ENCODE measurements at regions not wholly inside any gene's neighbourhood (a gene's known extent, or its start where the extent isn't known, plus 50 kb on each side); places are given as distances from the start of the nearest gene placed in this dataset.

GRCh38 chr5:162209005-162209605 lies 141.5 kb downstream of the GABRG2 start:
- 52 to 58% methylated on average over 5 of the region's 5 CpGs for WGBS, 2 experiments
- no peaks in the 10 kb centered on the region for H3K36me3 ChIP-seq (ENCODE audit: control insufficient read depth, insufficient read depth, low read length)
- no peaks in the 10 kb centered on the region for H3K9me3 ChIP-seq (ENCODE audit: control insufficient read depth, low read length)
- no peak overlapping the region for H3K4me3 ChIP-seq (ENCODE audit: insufficient read depth, low read depth, low read length)
- H3K27me3 ChIP-seq (ENCODE audit: control insufficient read depth, insufficient read depth, low read length, poor library complexity, severe bottlenecking): no peaks in the 10 kb centered on the region
- no peak overlapping the region for H3K27ac ChIP-seq (ENCODE audit: insufficient read depth, low read depth, low read length, poor library complexity, severe bottlenecking)
- no peaks in the 10 kb centered on the region for H3K4me1 ChIP-seq (ENCODE audit: control insufficient read depth, insufficient read depth, low read length)

DNA sequence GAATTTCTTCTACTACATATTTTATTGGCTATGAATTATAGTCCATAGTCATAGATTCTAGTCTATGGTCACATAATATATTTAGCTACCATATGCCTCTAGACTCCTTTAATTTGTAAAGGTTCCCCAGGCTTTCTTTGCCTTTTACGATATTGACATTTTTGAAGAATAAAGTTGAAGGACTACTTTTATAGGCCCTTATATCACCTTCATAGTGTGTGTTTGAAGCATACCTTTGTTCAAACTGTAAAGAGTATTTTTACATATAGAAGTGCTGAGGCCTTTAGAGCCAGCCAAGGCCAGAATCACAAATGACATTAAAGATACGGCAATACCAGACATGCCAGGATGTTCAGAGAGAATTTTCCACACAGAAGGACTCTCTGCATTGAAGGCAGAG lies 147.0 kb downstream of the GABRG2 start:
- Histone ChIP-seq H3K36me3 (ENCODE audit: control insufficient read depth, insufficient read depth, low read length) (no peaks in the 10 kb centered on the region), H3K4me3 (ENCODE audit: insufficient read depth, low read depth, low read length) (no peak overlapping the region), H3K4me1 (ENCODE audit: control insufficient read depth, insufficient read depth, low read length) (no peaks in the 10 kb centered on the region), H3K27ac (ENCODE audit: insufficient read depth, low read depth, low read length, poor library complexity, severe bottlenecking) (no peak overlapping the region), H3K9me3 (ENCODE audit: control insufficient read depth, low read length) (no peaks in the 10 kb centered on the region), H3K27me3 (ENCODE audit: control insufficient read depth, insufficient read depth, low read length, poor library complexity, severe bottlenecking) (no peaks in the 10 kb centered on the region)
- WGBS, 2 experiments: 87 to 94% methylated on average over 1 to 2 of the region's 2 CpGs

DNA sequence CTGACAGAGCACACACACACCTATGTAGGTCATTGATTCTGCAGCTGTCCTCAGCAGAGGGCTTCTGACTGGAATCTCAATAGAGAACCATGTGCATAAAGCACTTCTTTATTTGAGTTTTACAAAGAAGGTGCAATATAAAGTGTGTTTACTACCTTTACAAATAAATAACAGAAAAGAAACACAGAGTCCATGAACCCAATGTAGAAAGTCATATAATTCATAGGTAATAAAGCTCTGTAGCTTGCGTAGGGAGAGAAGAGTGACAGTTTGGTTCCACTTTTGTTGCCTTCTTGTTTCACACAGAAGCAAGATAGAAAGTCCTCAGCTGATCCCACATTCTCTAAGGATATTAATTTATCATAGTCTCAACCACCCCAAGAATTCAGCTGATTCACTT lies 149.5 kb downstream of the GABRG2 start:
- Histone ChIP-seq H3K27ac (ENCODE audit: insufficient read depth, low read depth, low read length, poor library complexity, severe bottlenecking) (no peak overlapping the region), H3K27me3 (ENCODE audit: control insufficient read depth, insufficient read depth, low read length, poor library complexity, severe bottlenecking) (no peaks in the 10 kb centered on the region), H3K36me3 (ENCODE audit: control insufficient read depth, insufficient read depth, low read length) (no peaks in the 10 kb centered on the region), H3K4me3 (ENCODE audit: insufficient read depth, low read depth, low read length) (no peak overlapping the region), H3K9me3 (ENCODE audit: control insufficient read depth, low read length) (no peaks in the 10 kb centered on the region), H3K4me1 (ENCODE audit: control insufficient read depth, insufficient read depth, low read length) (no peaks in the 10 kb centered on the region)
- 100% methylated on average over 1 of the region's 1 CpG for WGBS, 2 experiments

DNA sequence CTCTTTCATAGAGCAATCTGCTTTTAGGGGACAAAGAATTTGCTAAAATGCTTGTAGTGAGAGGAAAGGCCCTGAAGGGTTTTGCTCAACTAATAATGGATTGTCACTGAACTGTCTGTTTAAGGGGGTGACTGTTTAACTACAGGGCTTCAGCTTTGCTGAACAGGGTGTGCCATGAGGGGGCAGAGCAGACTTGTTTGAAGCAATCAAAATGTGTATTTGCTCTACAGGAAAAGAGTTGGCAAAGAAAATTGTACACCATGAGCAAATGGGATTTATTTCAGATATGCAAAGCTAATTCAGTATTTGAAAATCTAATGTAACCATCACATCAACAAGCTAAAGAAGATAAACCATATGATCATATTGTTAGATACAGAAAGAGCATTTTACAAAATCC lies 154.3 kb downstream of the GABRG2 start:
- no peaks in the 10 kb centered on the region for H3K4me1 ChIP-seq (ENCODE audit: control insufficient read depth, insufficient read depth, low read length)
- H3K27ac ChIP-seq (ENCODE audit: insufficient read depth, low read depth, low read length, poor library complexity, severe bottlenecking): no peak overlapping the region
- H3K9me3 ChIP-seq (ENCODE audit: control insufficient read depth, low read length): no peaks in the 10 kb centered on the region
- no peak overlapping the region for H3K4me3 ChIP-seq (ENCODE audit: insufficient read depth, low read depth, low read length)
- no peaks in the 10 kb centered on the region for H3K36me3 ChIP-seq (ENCODE audit: control insufficient read depth, insufficient read depth, low read length)
- H3K27me3 ChIP-seq (ENCODE audit: control insufficient read depth, insufficient read depth, low read length, poor library complexity, severe bottlenecking): no peaks in the 10 kb centered on the region

DNA sequence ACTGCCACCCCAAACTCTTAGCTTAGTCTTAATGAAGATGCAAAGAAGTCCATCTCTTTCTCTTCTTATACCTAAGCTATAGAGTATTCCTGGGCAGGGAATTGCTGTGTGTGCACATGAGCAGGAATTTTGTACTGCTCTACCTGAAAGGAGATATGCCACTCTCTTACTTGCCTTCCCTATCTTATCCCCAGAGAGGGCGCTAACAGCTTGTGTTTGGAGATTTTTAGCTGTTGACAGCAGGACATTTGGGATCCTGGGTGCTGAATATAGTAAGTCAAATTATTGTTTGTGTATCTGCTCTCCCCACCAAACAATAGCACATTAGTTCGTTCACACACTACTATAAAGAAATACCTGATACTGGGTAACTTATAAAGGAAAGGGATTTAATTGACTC lies 159.5 kb downstream of the GABRG2 start:
- no peaks in the 10 kb centered on the region for H3K4me1 ChIP-seq (ENCODE audit: control insufficient read depth, insufficient read depth, low read length)
- no peak overlapping the region for H3K4me3 ChIP-seq (ENCODE audit: insufficient read depth, low read depth, low read length)
- H3K27ac ChIP-seq (ENCODE audit: insufficient read depth, low read depth, low read length, poor library complexity, severe bottlenecking): no peak overlapping the region
- no peaks in the 10 kb centered on the region for H3K9me3 ChIP-seq (ENCODE audit: control insufficient read depth, low read length)
- WGBS, 2 experiments: 57% methylated on average over 1 of the region's 2 CpGs; no CpG with 5 or more reads in 1 of the 2 experiments
- no peaks in the 10 kb centered on the region for H3K27me3 ChIP-seq (ENCODE audit: control insufficient read depth, insufficient read depth, low read length, poor library complexity, severe bottlenecking)
- no peaks in the 10 kb centered on the region for H3K36me3 ChIP-seq (ENCODE audit: control insufficient read depth, insufficient read depth, low read length)

GRCh38 chr5:162230348-162230747 lies 162.8 kb downstream of the GABRG2 start:
- Histone ChIP-seq H3K27ac (ENCODE audit: insufficient read depth, low read depth, low read length, poor library complexity, severe bottlenecking) (no peak overlapping the region), H3K4me1 (ENCODE audit: control insufficient read depth, insufficient read depth, low read length) (no peaks in the 10 kb centered on the region), H3K4me3 (ENCODE audit: insufficient read depth, low read depth, low read length) (no peak overlapping the region), H3K9me3 (ENCODE audit: control insufficient read depth, low read length) (no peaks in the 10 kb centered on the region), H3K27me3 (ENCODE audit: control insufficient read depth, insufficient read depth, low read length, poor library complexity, severe bottlenecking) (no peaks in the 10 kb centered on the region), H3K36me3 (ENCODE audit: control insufficient read depth, insufficient read depth, low read length) (no peaks in the 10 kb centered on the region)
- WGBS, 2 experiments: 95% methylated on average over 2 to 3 of the region's 3 CpGs

DNA sequence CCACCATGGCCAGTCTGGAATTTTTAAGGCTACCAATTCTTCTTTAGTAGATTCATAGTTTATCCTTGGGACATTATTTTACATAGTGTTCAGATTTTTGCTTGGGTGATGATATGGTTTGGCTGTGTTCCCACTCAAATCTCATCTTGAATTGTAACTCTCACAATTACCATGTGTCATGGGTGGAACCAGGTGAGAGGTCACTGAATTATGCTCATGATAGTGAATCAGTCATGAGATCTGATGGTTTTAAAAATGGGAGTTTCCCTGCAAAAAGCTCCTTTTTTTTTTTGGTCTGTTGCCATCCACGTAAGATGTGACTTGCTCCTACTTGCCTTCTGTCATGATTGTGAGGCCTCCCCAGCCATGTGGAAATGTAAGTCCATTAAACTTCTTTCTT lies 163.9 kb downstream of the GABRG2 start:
- Histone ChIP-seq H3K4me3 (ENCODE audit: insufficient read depth, low read depth, low read length) (no peak overlapping the region), H3K36me3 (ENCODE audit: control insufficient read depth, insufficient read depth, low read length) (no peaks in the 10 kb centered on the region), H3K27ac (ENCODE audit: insufficient read depth, low read depth, low read length, poor library complexity, severe bottlenecking) (no peak overlapping the region), H3K9me3 (ENCODE audit: control insufficient read depth, low read length) (no peaks in the 10 kb centered on the region), H3K27me3 (ENCODE audit: control insufficient read depth, insufficient read depth, low read length, poor library complexity, severe bottlenecking) (no peaks in the 10 kb centered on the region), H3K4me1 (ENCODE audit: control insufficient read depth, insufficient read depth, low read length) (no peaks in the 10 kb centered on the region)
- 76 to 80% methylated on average over 1 of the region's 1 CpG for WGBS, 2 experiments

- Histone ChIP-seq H3K4me1 (ENCODE audit: control insufficient read depth, insufficient read depth, low read length) (no peaks in the 10 kb centered on the region), H3K9me3 (ENCODE audit: control insufficient read depth, low read length) (no peaks in the 10 kb centered on the region), H3K27ac (ENCODE audit: insufficient read depth, low read depth, low read length, poor library complexity, severe bottlenecking) (no peak overlapping the region), H3K27me3 (ENCODE audit: control insufficient read depth, insufficient read depth, low read length, poor library complexity, severe bottlenecking) (no peaks in the 10 kb centered on the region), H3K36me3 (ENCODE audit: control insufficient read depth, insufficient read depth, low read length) (no peaks in the 10 kb centered on the region), H3K4me3 (ENCODE audit: insufficient read depth, low read depth, low read length) (no peak overlapping the region)
Observed at GRCh38 chr5:162240734-162241133, 173.2 kb downstream of the GABRG2 start.

DNA sequence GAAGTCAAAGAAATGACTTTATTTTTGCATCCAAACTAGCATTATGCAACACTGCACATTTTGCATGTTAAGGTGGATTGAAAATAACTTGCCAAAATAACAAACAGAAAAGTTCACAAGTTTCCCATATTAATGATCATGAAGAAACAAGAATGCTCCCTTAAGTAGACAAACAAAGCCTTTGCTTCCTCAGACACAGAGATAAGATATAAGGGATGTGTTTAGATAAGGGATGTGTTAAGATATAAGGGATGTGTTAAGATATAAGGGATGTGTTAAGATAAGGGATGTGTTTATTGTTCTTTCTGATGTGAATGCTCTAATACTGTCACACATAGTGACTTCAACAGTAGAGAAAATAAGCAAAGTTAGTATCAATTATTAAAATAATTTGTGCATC lies 174.8 kb downstream of the GABRG2 start:
- Histone ChIP-seq H3K36me3 (ENCODE audit: control insufficient read depth, insufficient read depth, low read length) (no peaks in the 10 kb centered on the region), H3K9me3 (ENCODE audit: control insufficient read depth, low read length) (no peaks in the 10 kb centered on the region), H3K27me3 (ENCODE audit: control insufficient read depth, insufficient read depth, low read length, poor library complexity, severe bottlenecking) (no peaks in the 10 kb centered on the region), H3K27ac (ENCODE audit: insufficient read depth, low read depth, low read length, poor library complexity, severe bottlenecking) (no peak overlapping the region), H3K4me3 (ENCODE audit: insufficient read depth, low read depth, low read length) (no peak overlapping the region), H3K4me1 (ENCODE audit: control insufficient read depth, insufficient read depth, low read length) (no peaks in the 10 kb centered on the region)

DNA sequence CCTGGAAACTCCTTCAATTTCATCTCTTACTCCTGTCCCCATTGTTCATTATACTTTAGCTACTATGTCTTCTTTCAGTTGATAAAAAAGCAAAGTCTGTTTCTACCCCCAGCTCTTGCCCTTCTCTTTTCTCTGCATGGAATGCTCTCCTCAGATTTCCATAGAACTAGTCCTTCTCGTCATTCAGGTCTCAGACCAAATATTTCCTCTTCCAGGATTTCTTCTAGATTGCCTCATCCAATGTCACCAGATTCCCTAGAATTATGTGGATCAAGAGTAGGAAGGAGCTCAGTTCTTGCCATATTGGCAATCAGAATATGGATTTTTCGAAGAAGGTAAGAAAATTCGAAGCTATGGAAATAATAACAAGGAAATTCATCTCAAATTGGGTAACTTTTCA lies 176.1 kb downstream of the GABRG2 start:
- H3K27me3 ChIP-seq (ENCODE audit: control insufficient read depth, insufficient read depth, low read length, poor library complexity, severe bottlenecking): no peaks in the 10 kb centered on the region
- 93 to 94% methylated on average over 3 of the region's 3 CpGs for WGBS, 2 experiments
- H3K4me1 ChIP-seq (ENCODE audit: control insufficient read depth, insufficient read depth, low read length): no peaks in the 10 kb centered on the region
- no peaks in the 10 kb centered on the region for H3K36me3 ChIP-seq (ENCODE audit: control insufficient read depth, insufficient read depth, low read length)
- H3K27ac ChIP-seq (ENCODE audit: insufficient read depth, low read depth, low read length, poor library complexity, severe bottlenecking): no peak overlapping the region
- no peak overlapping the region for H3K4me3 ChIP-seq (ENCODE audit: insufficient read depth, low read depth, low read length)
- no peaks in the 10 kb centered on the region for H3K9me3 ChIP-seq (ENCODE audit: control insufficient read depth, low read length)

GRCh38 chr5:162248107-162248713 lies 180.6 kb downstream of the GABRG2 start:
- Histone ChIP-seq H3K4me3 (ENCODE audit: insufficient read depth, low read depth, low read length) (no peak overlapping the region), H3K27me3 (ENCODE audit: control insufficient read depth, insufficient read depth, low read length, poor library complexity, severe bottlenecking) (no peaks in the 10 kb centered on the region), H3K9me3 (ENCODE audit: control insufficient read depth, low read length) (no peaks in the 10 kb centered on the region), H3K36me3 (ENCODE audit: control insufficient read depth, insufficient read depth, low read length) (no peaks in the 10 kb centered on the region), H3K27ac (ENCODE audit: insufficient read depth, low read depth, low read length, poor library complexity, severe bottlenecking) (no peak overlapping the region), H3K4me1 (ENCODE audit: control insufficient read depth, insufficient read depth, low read length) (no peaks in the 10 kb centered on the region)
- 89% methylated on average over 11 of the region's 11 CpGs for WGBS, 2 experiments
